ENCODE measurements at regions not wholly inside any gene's neighbourhood (a gene's known extent, or its start where the extent isn't known, plus 50 kb on each side); places are given as distances from the start of the nearest gene placed in this dataset.

DNA sequence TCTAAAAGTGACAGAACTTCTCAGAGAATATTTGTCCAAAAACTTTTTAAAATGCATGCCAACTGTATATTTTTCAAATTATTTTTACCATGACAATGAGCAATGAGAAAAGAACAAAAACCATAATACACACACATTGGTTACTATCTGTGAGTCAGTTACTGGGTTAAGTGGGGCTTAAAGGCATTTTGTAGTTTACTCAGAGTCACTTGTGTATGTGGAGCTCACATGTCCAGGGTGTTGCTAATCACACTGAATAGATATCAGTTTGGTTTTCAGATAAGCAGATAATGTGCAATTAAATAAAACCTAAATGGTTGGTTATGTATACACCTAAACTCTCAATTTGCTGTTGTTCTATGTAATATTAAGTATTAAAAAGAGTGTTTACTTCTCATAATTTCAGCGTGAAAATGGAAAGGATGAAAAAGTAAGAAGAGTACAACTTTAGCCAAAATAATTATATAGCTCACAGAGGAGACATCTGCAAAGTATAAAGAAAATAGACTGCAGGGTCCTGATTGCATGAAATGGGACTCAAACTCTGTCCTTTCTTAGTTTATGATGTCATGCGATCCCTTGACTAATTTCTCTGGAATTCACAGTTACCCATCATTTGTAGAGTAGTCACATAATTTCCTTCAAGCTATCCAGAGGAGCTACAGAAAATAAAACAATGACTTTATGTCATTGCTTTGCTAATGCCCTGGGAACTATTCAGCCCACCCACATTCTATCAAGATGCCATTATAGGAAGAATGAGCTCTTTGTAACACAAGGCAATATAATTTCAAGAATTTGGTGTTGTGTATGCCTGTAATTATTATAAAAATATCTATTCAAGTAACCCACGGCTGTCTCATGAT lies 388.0 kb upstream of the ZNF608 start:
- no peak for DNase-seq (ENCODE audit: low read depth in 3 of 3)

DNA sequence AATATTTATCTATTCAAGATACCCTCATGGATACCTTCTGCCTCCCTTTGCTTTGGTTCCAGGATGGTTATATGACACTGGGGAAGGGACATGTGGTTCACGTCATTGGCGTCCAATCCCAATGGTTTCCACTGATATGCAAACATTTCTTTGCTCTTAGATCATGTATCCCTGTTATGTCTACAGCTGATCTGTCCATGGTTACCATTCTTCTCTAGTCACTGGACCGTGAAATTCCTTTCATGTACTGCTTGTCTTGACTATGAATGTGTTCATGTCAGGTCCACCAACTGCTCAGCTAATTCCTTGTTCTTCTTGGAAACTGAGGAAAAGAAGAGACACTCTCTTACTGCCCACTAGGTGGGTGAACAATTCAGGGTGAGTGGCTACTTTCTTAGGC lies 391.1 kb upstream of the ZNF608 start:
- DNase-seq (ENCODE audit: low read depth in 3 of 3) = no peak

DNA sequence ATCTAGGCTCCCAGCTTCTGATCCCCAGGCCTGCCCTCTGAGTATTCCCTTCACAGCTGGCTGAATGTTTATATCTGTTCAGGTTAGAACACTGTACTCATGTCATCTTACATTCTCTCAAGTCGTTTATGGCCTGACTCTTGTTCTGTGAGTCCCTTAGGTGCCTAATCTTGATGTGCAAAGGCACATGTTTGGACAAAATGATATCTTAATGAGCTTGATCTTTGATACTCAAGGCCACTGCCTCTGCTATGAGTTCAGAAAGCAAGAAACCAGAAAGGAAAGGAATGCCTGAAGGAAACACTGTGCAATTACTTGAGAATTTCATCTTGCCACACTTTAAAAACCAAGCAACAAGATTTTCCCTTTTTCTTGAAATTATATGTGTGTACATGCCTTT lies 391.8 kb upstream of the ZNF608 start:
- no peak for DNase-seq (ENCODE audit: low read depth in 3 of 3)

DNA sequence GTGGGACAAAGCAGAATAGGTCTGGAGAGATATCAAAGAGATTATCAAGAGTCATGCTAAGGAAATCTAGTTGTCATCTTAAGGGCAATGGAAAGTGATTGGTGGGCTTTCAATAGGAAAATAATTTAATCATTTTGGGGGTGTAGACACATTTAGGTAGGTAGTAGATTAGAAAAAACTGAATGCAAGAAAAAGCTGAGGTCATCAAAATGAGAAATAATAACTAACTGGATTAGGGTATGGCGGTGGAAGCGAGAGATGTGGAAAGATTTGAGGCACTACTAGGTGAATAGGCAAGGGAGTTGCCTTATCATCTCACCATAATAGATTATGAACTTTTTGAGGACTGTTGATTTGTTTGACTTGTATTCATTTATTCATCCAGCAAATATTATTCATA lies 393.2 kb upstream of the ZNF608 start:
- DNase-seq (ENCODE audit: low read depth in 3 of 3) = no peak

DNA sequence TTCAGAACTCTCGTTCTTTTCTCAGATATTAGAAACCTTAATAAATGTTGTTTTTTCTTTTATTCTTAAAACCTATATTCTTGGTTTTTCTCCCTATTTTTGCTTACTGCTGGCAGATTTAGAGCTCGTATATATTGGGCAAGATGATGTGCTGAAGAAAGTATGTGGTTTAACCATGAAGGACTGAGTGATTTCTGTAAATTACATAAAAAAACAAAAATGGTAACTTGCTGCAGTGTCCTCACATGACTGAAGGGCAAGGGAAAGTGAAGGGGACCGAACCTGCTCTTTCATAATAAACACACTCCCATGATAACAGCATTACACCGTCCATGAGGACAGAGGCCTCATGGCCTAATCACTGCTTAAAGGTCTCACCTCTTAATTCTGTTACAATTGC lies 393.8 kb upstream of the ZNF608 start:
- DNase-seq (ENCODE audit: low read depth in 3 of 3) = no peak

DNA sequence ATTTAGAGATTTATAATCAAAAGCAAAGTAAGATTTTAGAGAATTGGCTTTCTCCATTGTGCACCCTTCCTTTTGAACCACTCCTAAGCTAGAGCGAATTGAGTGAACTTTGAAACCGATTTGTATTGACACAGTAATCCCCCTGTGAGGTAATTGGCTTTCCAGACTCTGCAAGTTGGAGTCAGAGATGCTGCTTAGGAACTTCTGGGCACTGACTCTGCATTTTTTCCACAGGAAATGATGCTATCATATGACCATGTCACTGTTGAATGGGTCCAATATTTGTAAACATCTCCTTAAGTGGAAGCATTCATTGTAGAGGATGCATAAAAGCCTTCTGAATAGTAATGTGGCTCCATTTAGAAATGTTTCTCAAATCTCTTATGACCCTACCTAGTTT lies 394.4 kb upstream of the ZNF608 start:
- no peak for DNase-seq (ENCODE audit: low read depth in 3 of 3)

DNA sequence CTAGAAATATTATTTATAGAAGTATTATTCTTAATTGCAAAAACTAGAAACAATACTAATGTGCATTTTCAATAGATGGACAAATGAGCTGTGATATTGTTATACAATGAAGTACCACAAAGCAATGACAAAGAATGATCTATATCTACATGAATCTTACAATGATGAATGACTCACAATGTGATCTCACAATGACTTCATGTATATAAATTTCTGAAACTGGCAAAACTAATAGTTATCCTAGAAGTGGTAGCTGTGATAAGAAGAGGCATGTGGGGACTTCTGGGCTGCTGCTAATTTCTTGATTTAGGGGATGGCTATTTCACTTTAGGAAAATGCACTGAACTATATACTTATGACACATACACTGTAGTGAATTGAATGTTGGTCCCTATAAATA lies 396.0 kb upstream of the ZNF608 start:
- no peak for DNase-seq (ENCODE audit: low read depth in 3 of 3)

DNA sequence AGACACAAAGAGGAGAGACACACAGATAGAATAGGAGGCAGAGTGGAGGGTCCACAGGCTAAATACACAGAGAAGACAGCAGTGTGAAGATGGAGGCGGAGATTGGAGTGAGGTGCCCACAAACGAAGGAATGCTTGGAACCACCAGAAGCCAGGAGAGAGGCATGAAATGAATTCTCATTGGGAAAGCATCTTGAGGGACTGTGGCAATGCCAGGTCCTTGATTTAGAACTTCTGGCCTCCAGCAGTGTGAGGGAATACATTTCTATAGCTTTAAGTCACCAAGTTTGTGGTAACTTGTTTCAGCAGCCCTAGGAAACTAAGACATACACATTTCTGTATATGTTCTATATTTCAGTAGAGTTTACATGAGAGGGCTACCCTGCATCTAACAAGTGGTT lies 396.6 kb upstream of the ZNF608 start:
- DNase-seq (ENCODE audit: low read depth in 3 of 3) = no peak

DNA sequence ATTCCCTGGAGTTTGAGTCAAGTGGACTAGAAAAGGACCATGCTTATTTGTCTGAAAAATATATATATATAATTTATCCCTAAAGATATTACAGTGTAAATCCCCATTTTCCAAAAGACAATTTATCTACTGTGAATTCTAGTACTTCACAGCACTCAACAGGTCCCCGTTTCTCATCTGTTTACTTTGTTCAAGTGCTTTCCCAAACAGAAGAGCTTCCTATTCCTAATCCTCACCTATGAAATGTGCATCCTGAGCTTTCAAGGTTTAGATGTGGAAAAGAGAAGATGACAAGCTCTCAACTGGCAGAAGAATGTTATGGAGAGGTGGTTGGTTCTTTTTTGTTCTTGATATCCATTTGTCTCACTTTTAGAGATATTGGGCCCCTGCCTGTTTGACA lies 401.6 kb upstream of the ZNF608 start:
- no peak for DNase-seq (ENCODE audit: low read depth in 3 of 3)

DNA sequence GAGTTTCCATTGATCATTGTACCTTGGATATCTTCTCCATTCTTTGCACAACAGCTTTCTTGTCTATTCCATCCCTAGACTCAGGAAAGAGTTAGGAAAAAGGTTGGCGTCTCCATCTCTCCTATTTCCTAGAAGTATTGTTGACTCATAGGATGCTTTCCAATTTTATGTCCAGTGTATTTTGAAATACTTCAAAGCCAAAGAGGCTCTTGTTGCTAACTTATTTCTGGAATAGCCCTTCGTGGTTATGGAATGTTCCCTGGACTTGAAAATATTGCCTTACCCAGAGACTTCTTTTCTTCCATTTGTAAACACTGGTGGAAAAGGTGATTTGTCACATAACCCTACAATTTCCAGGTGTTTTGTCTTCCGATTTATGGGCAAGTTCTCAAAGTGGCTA lies 402.3 kb upstream of the ZNF608 start:
- no peak for DNase-seq (ENCODE audit: low read depth in 3 of 3)

DNA sequence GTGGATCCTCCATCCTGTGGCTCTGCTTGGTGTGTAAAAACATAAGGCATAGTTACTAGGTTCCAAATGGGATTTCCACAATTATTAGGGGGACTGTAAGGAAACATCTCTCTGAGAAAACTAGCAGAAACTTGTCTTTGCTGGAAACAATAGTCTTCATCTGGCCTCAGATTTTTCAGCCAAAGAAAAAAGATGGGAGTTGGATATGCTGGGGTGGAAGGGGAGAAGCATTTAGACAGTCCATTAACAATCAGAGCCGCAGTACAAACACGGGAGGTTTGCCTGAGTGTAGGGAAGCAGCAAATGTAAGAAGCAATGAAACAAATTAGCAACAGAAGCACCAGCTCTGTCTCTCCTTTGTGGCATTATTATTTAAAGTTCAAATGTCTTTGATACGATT lies 402.7 kb upstream of the ZNF608 start:
- DNase-seq (ENCODE audit: low read depth in 3 of 3) = no peak

DNA sequence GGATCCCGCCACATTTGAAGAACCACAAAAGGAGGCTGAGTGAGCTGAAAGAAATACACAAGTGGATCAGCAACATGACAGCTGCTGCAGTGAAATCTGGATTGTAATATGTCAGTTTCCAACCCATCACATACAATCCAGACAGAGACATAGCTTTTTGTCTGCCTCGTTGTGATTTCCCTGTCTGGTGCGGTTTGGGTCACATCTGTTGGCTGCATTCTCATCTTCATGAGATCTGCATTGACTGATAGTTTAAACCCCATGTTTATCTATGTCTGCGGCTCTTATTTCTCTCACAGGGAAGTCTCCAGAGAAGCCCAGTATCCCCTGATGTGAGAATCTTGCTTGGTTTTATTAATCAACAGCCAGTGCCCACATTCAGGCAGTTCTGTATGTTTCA lies 403.1 kb upstream of the ZNF608 start:
- no peak for DNase-seq (ENCODE audit: low read depth in 3 of 3)

DNA sequence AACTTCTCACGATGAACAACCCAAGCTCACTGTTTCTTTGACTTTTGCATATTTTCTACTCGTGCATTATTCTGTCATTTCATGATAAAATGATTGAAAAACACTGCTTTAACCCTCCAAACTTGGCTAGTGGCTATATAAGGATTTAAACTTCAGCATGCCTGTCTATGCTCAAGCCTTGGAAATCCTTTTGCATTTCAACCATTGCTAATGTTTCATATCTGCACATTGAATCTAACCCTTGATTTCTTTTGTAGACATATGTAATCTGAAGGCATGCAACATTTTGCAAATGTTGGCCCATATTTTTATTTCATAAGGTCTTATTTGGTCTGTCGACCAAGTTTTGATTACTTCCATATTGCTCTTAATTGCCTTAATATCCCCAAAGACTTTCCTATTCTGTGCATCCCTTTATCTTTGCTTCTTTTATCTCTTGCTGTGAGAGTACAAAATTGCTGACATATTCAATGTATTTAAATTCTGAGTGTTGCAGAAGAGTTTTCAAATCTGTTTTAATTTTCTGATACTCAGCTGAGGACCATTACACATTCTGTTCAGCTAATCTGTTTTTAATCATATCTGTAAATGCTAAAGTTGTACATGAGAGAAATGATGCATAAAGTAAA lies 403.7 kb upstream of the ZNF608 start:
- no peak for DNase-seq (ENCODE audit: low read depth in 3 of 3)

DNA sequence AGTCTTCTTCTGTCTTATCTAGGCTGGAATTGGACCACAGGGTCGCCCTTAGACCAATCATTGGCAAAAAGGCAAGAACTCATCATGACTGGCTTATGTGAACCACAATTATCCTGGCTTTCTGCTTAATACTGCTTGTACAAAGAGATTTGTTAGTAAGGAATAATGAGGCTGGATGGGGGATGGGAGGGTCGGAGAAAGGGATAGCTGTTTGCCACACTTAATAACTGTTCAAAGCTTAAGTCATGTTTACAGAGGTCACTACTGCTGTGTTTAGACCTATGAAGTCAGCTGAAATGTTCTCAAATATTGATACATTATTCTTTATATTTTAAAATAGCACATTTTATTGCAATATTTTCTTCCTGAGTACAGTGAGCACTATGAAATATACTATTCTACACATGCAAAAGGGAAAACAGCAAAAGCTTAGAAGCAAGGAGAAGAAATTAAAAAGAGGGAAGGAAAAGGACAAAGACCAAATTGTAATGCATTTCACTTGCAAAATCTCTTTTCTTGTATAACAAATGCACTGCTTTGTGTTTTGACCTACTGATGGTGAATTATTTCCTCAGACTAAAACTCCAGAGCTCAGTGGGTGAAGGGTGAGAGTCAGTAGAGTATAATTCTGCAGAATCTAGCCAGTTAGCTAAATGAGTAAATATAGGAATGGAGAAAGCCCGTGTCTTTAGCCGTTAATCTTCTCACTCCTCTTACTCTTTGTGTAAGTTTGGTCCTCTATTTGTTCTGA lies 404.9 kb upstream of the ZNF608 start:
- no peak for DNase-seq (ENCODE audit: low read depth in 3 of 3)

DNA sequence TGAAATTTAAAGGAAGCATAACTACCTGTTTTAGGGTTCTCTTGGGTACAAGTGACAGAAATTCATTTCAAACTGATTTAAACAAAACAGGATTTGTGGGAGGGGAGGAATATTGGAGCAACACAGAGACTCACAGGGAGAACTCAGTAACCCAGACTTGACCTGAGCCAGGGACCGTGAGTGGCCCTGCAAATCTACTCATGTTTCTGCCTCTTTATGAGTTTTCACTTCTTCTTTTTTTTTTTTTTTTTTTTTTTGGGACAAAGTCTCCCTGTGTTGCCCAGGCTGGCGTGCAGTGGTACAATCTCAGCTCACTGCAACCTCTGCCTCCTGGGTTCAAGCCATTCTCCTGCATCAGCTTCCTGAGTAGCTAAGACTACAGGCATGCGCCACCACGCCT lies 405.6 kb upstream of the ZNF608 start:
- no peak for DNase-seq (ENCODE audit: low read depth in 3 of 3)

DNA sequence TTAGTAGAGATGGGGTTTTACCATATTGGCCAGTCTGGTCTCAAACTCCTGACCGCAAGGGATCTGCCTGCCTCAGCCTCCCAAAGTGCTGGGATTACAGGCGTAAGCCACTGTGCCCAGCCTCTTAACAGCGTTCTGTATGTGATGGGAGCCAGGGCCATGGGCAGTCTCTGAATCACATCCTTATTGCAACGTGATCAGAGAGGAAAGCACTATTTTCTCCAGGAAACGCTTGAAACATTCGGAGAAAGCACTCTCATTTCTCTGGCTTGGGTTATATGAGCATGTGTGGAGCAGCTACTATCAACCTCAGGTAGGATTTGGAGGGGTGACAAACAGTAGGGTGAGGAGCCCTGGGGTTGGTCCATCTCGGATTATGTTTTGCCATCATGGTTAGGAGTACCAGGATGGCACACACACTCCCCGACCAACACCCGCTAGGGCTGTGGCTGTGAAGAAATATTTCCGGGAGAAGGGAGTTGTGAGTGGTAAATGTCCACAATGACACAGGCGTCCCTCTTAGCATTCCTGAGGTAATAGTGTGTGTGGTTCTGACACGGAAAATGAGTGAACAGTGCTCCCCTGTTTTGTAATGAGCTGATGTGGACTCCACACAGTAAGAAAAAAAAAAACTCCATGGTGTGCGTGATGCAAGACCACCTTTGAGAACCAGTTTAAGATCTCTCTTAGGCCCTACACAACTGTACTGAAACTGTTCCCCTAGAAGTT lies 406.2 kb upstream of the ZNF608 start:
- DNase-seq (ENCODE audit: low read depth in 3 of 3) = no peak

DNA sequence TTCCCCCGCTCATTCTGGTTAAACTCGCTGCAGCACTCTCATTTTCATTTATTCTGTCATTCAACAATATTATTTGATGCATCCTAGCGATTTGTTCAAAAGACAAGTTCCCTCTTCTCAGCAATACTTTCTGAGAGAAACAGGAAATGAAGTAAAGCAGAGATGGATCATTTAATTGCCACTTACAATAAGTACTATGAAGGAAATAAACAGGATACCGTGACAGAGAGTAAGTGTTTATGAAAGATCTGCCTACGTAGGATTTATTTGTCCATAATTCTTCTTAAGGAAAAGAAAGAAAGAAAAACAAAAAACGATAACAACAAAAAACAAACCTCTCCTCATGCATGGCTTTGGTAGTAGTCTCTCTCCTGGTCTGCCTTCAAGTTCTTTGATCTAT lies 406.8 kb upstream of the ZNF608 start:
- DNase-seq (ENCODE audit: low read depth in 3 of 3) = no peak

DNA sequence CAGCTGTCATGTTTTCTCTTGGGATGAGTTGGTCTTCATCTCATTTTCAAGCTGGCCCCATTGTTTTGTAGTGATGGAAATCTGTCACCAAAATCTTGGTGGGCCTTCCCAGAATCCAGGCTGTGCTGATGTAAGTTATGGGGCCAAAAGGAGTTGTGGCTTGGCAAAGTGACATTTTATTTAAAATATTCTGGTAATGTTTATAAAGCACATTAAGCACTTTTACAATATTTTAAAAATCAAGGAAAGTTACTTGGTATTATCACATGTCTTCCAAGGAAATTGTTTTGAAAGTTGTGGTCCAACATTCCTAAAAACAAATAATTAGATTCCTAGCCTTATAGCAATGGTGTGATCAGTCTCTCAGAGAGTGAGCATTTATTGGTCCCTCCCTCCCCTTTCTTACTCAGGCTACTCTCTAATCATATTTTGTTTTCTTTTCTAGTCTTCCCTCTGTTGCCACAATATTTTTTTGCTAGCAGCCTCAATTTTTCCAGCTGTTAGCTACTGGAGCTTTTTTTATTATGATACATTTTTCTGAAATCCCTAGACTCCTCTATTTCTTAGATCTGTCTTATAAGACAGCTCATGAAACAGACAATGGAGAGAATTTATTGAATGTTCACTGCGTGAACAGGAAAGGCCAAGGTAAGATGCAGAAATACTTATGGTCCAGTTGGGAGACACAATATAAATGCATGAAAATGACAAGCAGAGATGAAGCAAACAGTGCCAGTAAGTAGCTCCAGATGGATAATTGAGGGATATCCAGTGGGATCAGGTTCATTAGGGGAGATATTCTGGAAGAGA lies 408.1 kb upstream of the ZNF608 start:
- no peak for DNase-seq (ENCODE audit: low read depth in 3 of 3)

DNA sequence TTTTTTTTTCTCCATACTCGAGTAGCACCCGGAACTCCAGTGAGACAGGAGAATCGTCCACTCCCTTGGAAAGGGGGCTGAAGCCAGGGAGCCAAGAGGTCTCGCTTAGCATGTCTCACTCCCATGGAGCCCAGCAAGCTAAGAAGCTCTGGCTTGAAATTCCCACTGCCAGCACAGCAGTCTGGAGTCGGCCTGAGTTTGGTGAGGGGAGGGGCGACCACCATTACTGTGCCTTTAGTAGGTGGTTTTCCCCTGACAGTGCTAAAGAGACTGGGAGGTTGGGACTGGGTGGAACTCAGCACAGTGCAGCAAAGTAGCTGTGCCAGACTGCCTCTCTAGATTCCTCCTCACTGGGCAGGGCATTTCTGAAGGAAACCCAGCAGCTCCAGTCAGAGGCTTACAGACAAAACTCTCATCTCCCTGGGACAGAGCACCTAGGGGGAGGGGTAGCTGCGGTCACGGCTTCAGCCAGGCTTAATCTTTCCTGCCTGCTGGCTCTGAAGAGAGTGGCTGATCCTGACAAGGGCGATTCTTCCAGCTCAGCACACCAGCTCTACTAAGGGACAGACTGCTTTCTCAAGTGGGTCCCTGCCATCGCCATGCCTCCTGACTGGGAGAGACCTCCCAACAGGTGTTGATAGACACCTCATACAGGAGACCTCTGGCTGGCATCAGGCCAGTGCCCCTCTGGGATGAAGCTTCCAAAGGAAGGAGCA lies 414.5 kb upstream of the ZNF608 start:
- no peak for DNase-seq (ENCODE audit: low read depth in 3 of 3)

DNA sequence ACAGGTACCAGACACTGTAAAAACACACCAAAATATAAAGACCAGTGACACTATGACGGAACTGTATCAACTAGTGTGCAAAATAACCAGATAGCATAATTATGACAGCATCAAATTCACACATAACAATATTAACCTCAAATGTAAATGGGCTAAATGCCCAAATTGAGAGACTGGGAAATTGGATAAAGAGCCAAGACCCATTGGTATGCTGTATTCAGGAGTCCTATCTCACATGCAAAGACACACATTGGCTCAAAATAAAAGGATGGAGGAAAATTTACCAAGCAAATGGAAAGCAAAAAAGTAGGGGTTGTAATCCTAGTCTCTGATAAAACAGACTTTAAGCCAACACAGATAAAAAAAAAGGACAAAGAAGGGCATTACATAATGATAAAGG lies 416.3 kb upstream of the ZNF608 start:
- DNase-seq (ENCODE audit: low read depth in 3 of 3) = no peak

DNA sequence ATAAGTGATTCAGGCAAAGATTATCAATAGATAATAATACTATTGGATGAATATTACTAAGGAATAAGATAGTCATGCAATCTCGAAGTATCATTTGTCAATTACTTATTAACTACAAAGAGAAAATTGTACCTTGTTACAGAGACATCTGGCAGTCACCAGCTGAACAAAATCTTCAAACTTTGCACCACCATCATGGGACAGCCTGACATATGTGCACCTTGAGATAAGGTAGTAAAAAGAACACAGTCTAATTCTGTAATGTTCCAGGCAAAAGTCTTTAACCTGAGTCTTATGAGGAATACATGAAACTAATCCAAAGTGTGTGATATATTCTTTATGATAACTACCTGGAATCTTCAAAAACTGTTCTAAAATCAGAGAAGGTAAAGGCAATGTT lies 423.0 kb upstream of the ZNF608 start:
- no peak for DNase-seq (ENCODE audit: low read depth in 3 of 3)

Data from stimulated activated CD4-positive, alpha-beta T cell treated with anti-CD3 and anti-CD28 coated beads, TNF-alpha, amount 100 ng/mL, for 24 hours (primary cell).